HCT116 (cell line): ENCODE measurements at regions not wholly inside any gene's neighbourhood (a gene's known extent, or its start where the extent isn't known, plus 50 kb on each side); places are given as distances from the start of the nearest gene placed in this dataset.

Experiments
- ATF3 ChIP-seq: IDR thresholded peaks from 2 replicates; pipeline ENCODE4 v1.6.1; 2012
- CEBPB ChIP-seq: IDR thresholded peaks from 2 replicates; pipeline ENCODE4 v1.6.1; 2012; ENCODE audit warnings: low read depth
- CTCF ChIP-seq, 3 experiments: fragments of 200-600 bp in 1 of 3; sonication (generic) in 1 of 3; IDR thresholded peaks in 2 of 3; conservative IDR thresholded peaks in 1 of 3; 2 replicates each; pipeline ENCODE4 v1.5.1; 2012 to 2017; ENCODE audit warnings: low read depth in 2 of 3, low read length in 2 of 3, antibody characterized with exemption in 1 of 3, borderline replicate concordance in 1 of 3, control low read depth in 1 of 3, mild to moderate bottlenecking in 1 of 3, mixed read lengths in 1 of 3, mixed run types in 1 of 3, moderate library complexity in 1 of 3; ENCODE audit not compliant: insufficient read depth in 1 of 3
- EZH2 ChIP-seq: fragments of 200-600 bp; sonication (generic); IDR thresholded peaks from 2 replicates; pipeline ENCODE4 v1.6.1; 2017; ENCODE audit warnings: antibody characterized with exemption, mixed run types
- EZH2phosphoT487 ChIP-seq: fragments of 200-600 bp; IDR thresholded peaks from 2 replicates; pipeline ENCODE4 v1.6.1; 2018; ENCODE audit warnings: antibody characterized with exemption, borderline replicate concordance
- JUND ChIP-seq: IDR thresholded peaks from 2 replicates; pipeline ENCODE4 v1.6.1; 2012
- MAX ChIP-seq: IDR thresholded peaks from 2 replicates; pipeline ENCODE4 v1.6.1; 2012
- POLR2A ChIP-seq: IDR thresholded peaks from 2 replicates; pipeline ENCODE4 v1.7.0; 2011; ENCODE audit warnings: borderline replicate concordance; ENCODE audit not compliant: insufficient read depth, insufficient read length; ENCODE audit errors: extremely low read depth
- POLR2AphosphoS5 ChIP-seq: IDR thresholded peaks from 2 replicates; pipeline ENCODE4 v1.6.1; 2011; ENCODE audit warnings: mild to moderate bottlenecking, low read depth, low read length, moderate library complexity
- REST ChIP-seq: IDR thresholded peaks from 2 replicates; pipeline ENCODE4 v1.6.1; 2012; ENCODE audit warnings: low read depth
- SIN3A ChIP-seq: IDR thresholded peaks from 2 replicates; pipeline ENCODE4 v1.6.1; 2012; ENCODE audit warnings: low read depth
- SRF ChIP-seq: IDR thresholded peaks from 2 replicates; pipeline ENCODE4 v1.6.1; 2012; ENCODE audit warnings: low read depth
- ZNF274 ChIP-seq: fragments of 200-500 bp; sonication (Bioruptor generic); IDR thresholded peaks from 2 replicates; pipeline ENCODE4 v1.6.1; 2014; ENCODE audit warnings: mild to moderate bottlenecking, low read depth, low read length, inconsistent platforms

GRCh38 chr2:240284503-240285259 lies 144.2 kb upstream of the OTOS start:
- TF ChIP-seq CEBPB (no peak), EZH2phosphoT487 (no peak), ATF3 (no peak), CTCF (IDR thresholded peaks at IDR 0.05 in 2 of 3, conservative IDR thresholded peaks at IDR 0.05 in 1 of 3; ENCODE audit: borderline replicate concordance in 1 of 3, insufficient read depth in 1 of 3, low read depth in 2 of 3, low read length in 2 of 3) (no peak), POLR2A (no peak), ZNF274 (no peak), POLR2AphosphoS5 (no peak), MAX (no peak), EZH2 (no peak), SIN3A (no peak), REST (no peak), JUND (no peak), SRF (no peak)
